ENCODE measurements at regions not wholly inside any gene's neighbourhood (a gene's known extent, or its start where the extent isn't known, plus 50 kb on each side); places are given as distances from the start of the nearest gene placed in this dataset.

DNA sequence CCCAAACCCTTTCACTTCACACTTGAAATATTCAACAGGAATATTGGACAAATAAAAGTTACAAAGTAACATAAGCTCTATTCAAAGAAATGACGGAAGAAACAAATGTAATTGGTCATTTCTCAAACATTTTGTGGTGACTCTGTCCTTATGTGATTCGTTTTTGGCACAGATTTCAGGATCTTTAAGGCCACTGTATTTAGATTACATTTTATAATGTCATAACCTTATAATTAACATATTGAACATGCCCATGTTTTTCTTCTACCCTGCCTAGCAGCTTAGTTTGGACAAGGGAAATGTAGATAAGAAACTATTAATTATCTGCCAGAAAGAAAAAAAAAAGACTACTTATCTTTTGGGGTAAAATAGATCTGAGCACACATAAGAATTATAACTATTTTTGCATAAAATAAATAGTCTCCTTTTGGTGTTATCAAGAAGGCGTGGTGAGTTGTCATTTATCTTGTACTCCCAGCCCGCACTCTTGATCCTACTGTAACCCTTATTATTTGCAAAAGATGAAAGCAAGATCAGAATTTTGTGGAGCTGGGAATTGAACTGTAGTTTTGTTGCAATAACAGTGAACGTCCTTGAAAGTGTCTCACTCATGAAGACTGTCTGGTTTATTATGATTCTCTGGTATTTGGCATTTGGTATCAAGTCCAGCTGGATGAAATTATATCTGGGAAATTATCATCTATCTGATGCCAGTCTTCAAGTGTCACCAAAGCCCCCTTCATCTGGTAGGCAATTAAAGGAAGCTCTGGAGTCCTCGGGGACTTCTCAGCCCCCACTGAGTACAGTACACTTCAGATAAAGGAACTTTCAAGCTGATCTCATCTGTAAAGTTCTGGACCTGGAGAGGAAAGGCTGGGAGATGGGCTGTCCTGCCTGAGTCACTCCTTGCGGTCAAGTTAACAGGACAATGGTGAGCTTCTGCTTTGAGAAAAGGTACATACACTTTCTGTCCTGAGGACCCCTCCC, 175.7 kb upstream of the INHBA start:
- no peak overlapping the region for H3K14ac ChIP-seq (ENCODE audit: low read length in 2 of 2)
- peak overlapping the region; percentile 37 for H2AK5ac ChIP-seq (ENCODE audit: low read length, severe bottlenecking)
- no peak overlapping the region for H4K8ac ChIP-seq (ENCODE audit: low read length)
- H3K4me2 ChIP-seq (ENCODE audit: low read length, poor library complexity, severe bottlenecking) = no peak overlapping the region
- no peak overlapping the region for H3K9ac ChIP-seq (ENCODE audit: low read length)
- peak overlapping the region in 1 of 2 experiments; percentile 45 for H2BK12ac ChIP-seq (ENCODE audit: low read length in 2 of 2)
- peaks cover 8% of the 10 kb centered on the region for H3K4me1 ChIP-seq (ENCODE audit: control insufficient read depth, insufficient read depth, low read depth, low read length)
- H2BK5ac ChIP-seq (ENCODE audit: low read depth, low read length, poor library complexity, severe bottlenecking) = no peak overlapping the region
- no peak overlapping the region for H3K4me3 ChIP-seq (ENCODE audit: insufficient read depth in 1 of 2, low read depth in 1 of 2, low read length in 2 of 2)
- H3K27me3 ChIP-seq (ENCODE audit: control insufficient read depth in 1 of 2, insufficient read depth in 1 of 2, low read length in 2 of 2) = no peaks in the 10 kb centered on the region
- H3K9me3 ChIP-seq (ENCODE audit: control insufficient read depth, low read length) = no peaks in the 10 kb centered on the region
- H3K79me1 ChIP-seq (replicated peaks; ENCODE audit: low read length, poor library complexity, severe bottlenecking) = no peaks in the 10 kb centered on the region
- 83% methylated on average over 6 of the region's 7 CpGs for WGBS
- H3K23ac ChIP-seq (ENCODE audit: low read length in 2 of 2) = no peak overlapping the region
- H3K36me3 ChIP-seq (ENCODE audit: control insufficient read depth in 1 of 2, insufficient read depth in 2 of 2, low read depth in 1 of 2, low read length in 2 of 2) = no peaks in the 10 kb centered on the region
- H3K27ac ChIP-seq (ENCODE audit: low read length, poor library complexity, severe bottlenecking) = no peak overlapping the region
- no peak overlapping the region for H2BK15ac ChIP-seq (ENCODE audit: low read depth, poor library complexity, severe bottlenecking)
- peak overlapping the region in 1 of 2 experiments; percentile 77 for H3K18ac ChIP-seq (ENCODE audit: low read depth in 1 of 2, low read length in 2 of 2)
- H4K91ac ChIP-seq (ENCODE audit: low read length) = no peak overlapping the region
- H2AFZ ChIP-seq (ENCODE audit: low read depth, low read length) = no peak overlapping the region
- no peak overlapping the region for H2BK120ac ChIP-seq (ENCODE audit: low read depth, low read length)
- peak; percentile 35 for DNase-seq
- H3K4ac ChIP-seq (ENCODE audit: low read depth in 1 of 2, low read length in 2 of 2) = peak overlapping the region in 1 of 2 experiments; percentile 70

DNA sequence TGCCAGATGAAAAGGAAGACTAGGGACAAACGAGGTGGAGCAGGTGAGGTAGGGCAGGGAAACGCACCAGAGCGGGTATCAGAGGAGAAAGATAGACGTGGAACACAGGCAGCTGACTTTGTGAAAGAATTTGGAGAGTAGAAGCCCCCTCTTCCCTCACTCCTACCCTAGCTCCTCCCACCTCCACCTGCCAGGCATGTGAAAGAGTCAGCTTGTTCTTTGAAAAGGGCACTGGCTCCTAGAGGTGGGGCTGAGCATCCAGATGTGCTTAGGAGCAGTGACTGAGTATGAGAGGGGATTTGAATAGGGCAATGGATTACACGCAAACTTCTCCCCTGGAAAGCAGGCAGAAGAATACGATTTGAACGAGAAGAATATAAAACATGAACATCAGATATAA, 174.2 kb upstream of the INHBA start:
- H2AFZ ChIP-seq (ENCODE audit: low read depth, low read length) = no peak overlapping the region
- peak overlapping the region in 1 of 2 experiments; percentile 63 for H3K4ac ChIP-seq (ENCODE audit: low read depth in 1 of 2, low read length in 2 of 2)
- no peak overlapping the region for H3K14ac ChIP-seq (ENCODE audit: low read length in 2 of 2)
- no peak overlapping the region for H3K27ac ChIP-seq (ENCODE audit: low read length, poor library complexity, severe bottlenecking)
- no peak for DNase-seq
- H2BK15ac ChIP-seq (ENCODE audit: low read depth, poor library complexity, severe bottlenecking) = peak overlapping the region; percentile 16
- H3K36me3 ChIP-seq (ENCODE audit: control insufficient read depth in 1 of 2, insufficient read depth in 2 of 2, low read depth in 1 of 2, low read length in 2 of 2) = no peaks in the 10 kb centered on the region
- H3K4me1 ChIP-seq (ENCODE audit: control insufficient read depth, insufficient read depth, low read depth, low read length) = peaks cover 8% of the 10 kb centered on the region
- H3K9me3 ChIP-seq (ENCODE audit: control insufficient read depth, low read length) = no peaks in the 10 kb centered on the region
- H3K23ac ChIP-seq (ENCODE audit: low read length in 2 of 2) = no peak overlapping the region
- peak overlapping the region; percentile 21 for H4K8ac ChIP-seq (ENCODE audit: low read length)
- H2BK120ac ChIP-seq (ENCODE audit: low read depth, low read length) = no peak overlapping the region
- no peaks in the 10 kb centered on the region for H3K79me1 ChIP-seq (replicated peaks; ENCODE audit: low read length, poor library complexity, severe bottlenecking)
- H2BK5ac ChIP-seq (ENCODE audit: low read depth, low read length, poor library complexity, severe bottlenecking) = no peak overlapping the region
- H4K91ac ChIP-seq (ENCODE audit: low read length) = peak overlapping the region; percentile 29
- no peak overlapping the region for H3K9ac ChIP-seq (ENCODE audit: low read length)
- H3K4me3 ChIP-seq (ENCODE audit: insufficient read depth in 1 of 2, low read depth in 1 of 2, low read length in 2 of 2) = no peak overlapping the region
- peak overlapping the region in 1 of 2 experiments; percentile 33 for H2BK12ac ChIP-seq (ENCODE audit: low read length in 2 of 2)
- no peak overlapping the region for H3K18ac ChIP-seq (ENCODE audit: low read depth in 1 of 2, low read length in 2 of 2)
- no peak overlapping the region for H3K4me2 ChIP-seq (ENCODE audit: low read length, poor library complexity, severe bottlenecking)
- H3K27me3 ChIP-seq (ENCODE audit: control insufficient read depth in 1 of 2, insufficient read depth in 1 of 2, low read length in 2 of 2) = no peaks in the 10 kb centered on the region
- no CpG with 5 or more reads among the region's 7 CpGs for WGBS
- peak overlapping the region; percentile 9 for H2AK5ac ChIP-seq (ENCODE audit: low read length, severe bottlenecking)

DNA sequence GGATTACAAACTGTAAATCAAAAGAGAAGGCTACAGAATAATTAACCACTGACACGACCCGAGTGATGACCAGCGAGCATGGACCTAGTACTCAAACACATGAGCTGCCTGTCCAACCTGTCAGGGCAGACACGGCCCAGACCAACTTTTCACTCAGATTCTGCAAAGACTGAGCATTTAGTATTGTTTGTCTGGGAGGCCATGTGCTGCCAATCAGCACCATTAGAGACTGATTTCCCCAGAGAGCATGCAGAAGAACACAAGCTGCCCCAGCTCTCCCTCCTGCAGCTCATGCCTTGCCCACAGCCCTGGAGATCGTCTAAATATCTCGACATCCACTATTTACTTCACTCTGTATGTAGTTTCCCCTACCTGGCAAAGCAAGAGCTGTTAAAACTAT, 172.6 kb upstream of the INHBA start:
- H2BK12ac ChIP-seq (ENCODE audit: low read length in 2 of 2) = no peak overlapping the region
- no peak overlapping the region for H3K23ac ChIP-seq (ENCODE audit: low read length in 2 of 2)
- no peaks in the 10 kb centered on the region for H3K36me3 ChIP-seq (ENCODE audit: control insufficient read depth in 1 of 2, insufficient read depth in 2 of 2, low read depth in 1 of 2, low read length in 2 of 2)
- no peaks in the 10 kb centered on the region for H3K27me3 ChIP-seq (ENCODE audit: control insufficient read depth in 1 of 2, insufficient read depth in 1 of 2, low read length in 2 of 2)
- H2AK5ac ChIP-seq (ENCODE audit: low read length, severe bottlenecking) = no peak overlapping the region
- no peak overlapping the region for H2BK120ac ChIP-seq (ENCODE audit: low read depth, low read length)
- H3K9me3 ChIP-seq (ENCODE audit: control insufficient read depth, low read length) = no peaks in the 10 kb centered on the region
- H3K14ac ChIP-seq (ENCODE audit: low read length in 2 of 2) = no peak overlapping the region
- H2BK15ac ChIP-seq (ENCODE audit: low read depth, poor library complexity, severe bottlenecking) = no peak overlapping the region
- H3K4me2 ChIP-seq (ENCODE audit: low read length, poor library complexity, severe bottlenecking) = no peak overlapping the region
- no peak overlapping the region for H3K9ac ChIP-seq (ENCODE audit: low read length)
- H3K18ac ChIP-seq (ENCODE audit: low read depth in 1 of 2, low read length in 2 of 2) = no peak overlapping the region
- H3K4ac ChIP-seq (ENCODE audit: low read depth in 1 of 2, low read length in 2 of 2) = no peak overlapping the region
- WGBS = 64% methylated on average over 6 of the region's 6 CpGs
- no peaks in the 10 kb centered on the region for H3K79me1 ChIP-seq (replicated peaks; ENCODE audit: low read length, poor library complexity, severe bottlenecking)
- no peak overlapping the region for H4K8ac ChIP-seq (ENCODE audit: low read length)
- H3K27ac ChIP-seq (ENCODE audit: low read length, poor library complexity, severe bottlenecking) = no peak overlapping the region
- no peak overlapping the region for H4K91ac ChIP-seq (ENCODE audit: low read length)
- no peak overlapping the region for H3K4me3 ChIP-seq (ENCODE audit: insufficient read depth in 1 of 2, low read depth in 1 of 2, low read length in 2 of 2)
- no peak overlapping the region for H2BK5ac ChIP-seq (ENCODE audit: low read depth, low read length, poor library complexity, severe bottlenecking)
- peaks cover 5% of the 10 kb centered on the region for H3K4me1 ChIP-seq (ENCODE audit: control insufficient read depth, insufficient read depth, low read depth, low read length)
- no peak overlapping the region for H2AFZ ChIP-seq (ENCODE audit: low read depth, low read length)
- no peak for DNase-seq

DNA sequence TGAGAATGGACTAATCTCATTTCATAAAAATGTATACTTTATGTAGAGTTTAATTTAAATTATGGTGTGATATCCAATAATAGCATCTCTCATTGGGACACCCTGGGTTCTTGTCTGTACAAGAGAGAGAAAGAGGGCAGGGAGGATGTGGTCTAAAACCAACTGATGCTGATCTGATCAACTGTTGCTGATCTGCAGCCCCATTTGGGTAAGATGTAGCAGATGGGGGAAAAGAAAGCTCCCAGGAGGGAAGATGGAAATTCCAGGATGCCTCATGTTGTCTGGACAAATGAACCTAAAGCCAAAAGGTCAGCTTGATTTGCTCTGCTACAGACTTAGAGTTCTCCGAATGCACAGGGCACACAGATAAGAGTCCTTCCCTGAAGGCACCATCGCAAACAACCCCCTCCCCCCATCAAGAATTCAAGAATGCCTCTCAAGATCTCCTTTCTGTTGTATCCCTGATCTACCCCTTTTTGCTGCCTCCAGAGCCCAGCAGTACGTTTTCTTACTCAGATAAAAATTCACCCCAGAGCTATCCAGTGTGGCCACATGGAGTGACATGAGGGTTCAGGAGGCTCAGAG, 171.4 kb upstream of the INHBA start:
- H3K23ac ChIP-seq (ENCODE audit: low read length in 2 of 2) = no peak overlapping the region
- H3K4me2 ChIP-seq (ENCODE audit: low read length, poor library complexity, severe bottlenecking) = no peak overlapping the region
- no peak overlapping the region for H4K91ac ChIP-seq (ENCODE audit: low read length)
- no peaks in the 10 kb centered on the region for H3K9me3 ChIP-seq (ENCODE audit: control insufficient read depth, low read length)
- H4K8ac ChIP-seq (ENCODE audit: low read length) = no peak overlapping the region
- H3K4ac ChIP-seq (ENCODE audit: low read depth in 1 of 2, low read length in 2 of 2) = no peak overlapping the region
- no peaks in the 10 kb centered on the region for H3K4me1 ChIP-seq (ENCODE audit: control insufficient read depth, insufficient read depth, low read depth, low read length)
- no peak overlapping the region for H3K27ac ChIP-seq (ENCODE audit: low read length, poor library complexity, severe bottlenecking)
- H3K36me3 ChIP-seq (ENCODE audit: control insufficient read depth in 1 of 2, insufficient read depth in 2 of 2, low read depth in 1 of 2, low read length in 2 of 2) = no peaks in the 10 kb centered on the region
- H2BK15ac ChIP-seq (ENCODE audit: low read depth, poor library complexity, severe bottlenecking) = no peak overlapping the region
- no peak overlapping the region for H2AK5ac ChIP-seq (ENCODE audit: low read length, severe bottlenecking)
- no peaks in the 10 kb centered on the region for H3K79me1 ChIP-seq (replicated peaks; ENCODE audit: low read length, poor library complexity, severe bottlenecking)
- H2BK5ac ChIP-seq (ENCODE audit: low read depth, low read length, poor library complexity, severe bottlenecking) = no peak overlapping the region
- 49% methylated on average over 3 of the region's 3 CpGs for WGBS
- H3K18ac ChIP-seq (ENCODE audit: low read depth in 1 of 2, low read length in 2 of 2) = peak overlapping the region in 1 of 2 experiments; percentile 64
- peak; percentile 18 for DNase-seq
- peak overlapping the region in 1 of 2 experiments; percentile 61 for H2BK12ac ChIP-seq (ENCODE audit: low read length in 2 of 2)
- no peak overlapping the region for H3K4me3 ChIP-seq (ENCODE audit: insufficient read depth in 1 of 2, low read depth in 1 of 2, low read length in 2 of 2)
- no peak overlapping the region for H2AFZ ChIP-seq (ENCODE audit: low read depth, low read length)
- no peak overlapping the region for H3K9ac ChIP-seq (ENCODE audit: low read length)
- no peak overlapping the region for H3K14ac ChIP-seq (ENCODE audit: low read length in 2 of 2)
- no peak overlapping the region for H2BK120ac ChIP-seq (ENCODE audit: low read depth, low read length)
- no peaks in the 10 kb centered on the region for H3K27me3 ChIP-seq (ENCODE audit: control insufficient read depth in 1 of 2, insufficient read depth in 1 of 2, low read length in 2 of 2)
